Activated CD8-positive, alpha-beta T cell treated with anti-CD3 and anti-CD28 coated beads, Interleukin-2, amount 10 ng/mL, durations not matched to agents 7 days and 5 days (primary cell): ENCODE measurements at regions not wholly inside any gene's neighbourhood (a gene's known extent, or its start where the extent isn't known, plus 50 kb on each side); places are given as distances from the start of the nearest gene placed in this dataset.

Source experiments
- ATAC-seq: fragments of 150-1000 bp; cut with Tn5 transposase; one replicate; pipeline ENCODE4 v1.10.0; 2021; ENCODE audit warnings: moderate library complexity
- CTCF ChIA-PET: fragments of 350-600 bp; sonication (Branson Sonifier 250); formaldehyde crosslinking; loops from one replicate; lab custom pipeline; 2021; ENCODE audit warnings: antibody characterized with exemption; lab: Charles Lee
- POLR2A ChIA-PET: fragments of 350-600 bp; sonication (Branson Sonifier 250); formaldehyde crosslinking; loops from one replicate; lab custom pipeline; 2021; ENCODE audit warnings: antibody characterized with exemption; lab: Charles Lee
- DNase-seq: peaks from one replicate; pipeline ENCODE4 v3.0.0-alpha.2; 2020
- H3K27ac Mint-ChIP-seq: one replicate; pipeline ENCODE4 v1.8.0; 2021; ENCODE audit warnings: mild to moderate bottlenecking, mixed read lengths
- H3K27me3 Mint-ChIP-seq: one replicate; pipeline ENCODE4 v1.8.0; 2021; ENCODE audit warnings: low read depth, mixed read lengths
- H3K36me3 Mint-ChIP-seq: one replicate; pipeline ENCODE4 v1.8.0; 2021; ENCODE audit warnings: low read depth, mixed read lengths
- H3K4me1 Mint-ChIP-seq: one replicate; pipeline ENCODE4 v1.8.0; 2021; ENCODE audit warnings: low read depth, mixed read lengths
- H3K4me3 Mint-ChIP-seq: one replicate; pipeline ENCODE4 v1.8.0; 2021; ENCODE audit warnings: mild to moderate bottlenecking, mixed read lengths
- H3K9me3 Mint-ChIP-seq: one replicate; pipeline ENCODE4 v1.8.0; 2022; ENCODE audit warnings: mixed read lengths; ENCODE audit not compliant: insufficient read depth

DNA sequence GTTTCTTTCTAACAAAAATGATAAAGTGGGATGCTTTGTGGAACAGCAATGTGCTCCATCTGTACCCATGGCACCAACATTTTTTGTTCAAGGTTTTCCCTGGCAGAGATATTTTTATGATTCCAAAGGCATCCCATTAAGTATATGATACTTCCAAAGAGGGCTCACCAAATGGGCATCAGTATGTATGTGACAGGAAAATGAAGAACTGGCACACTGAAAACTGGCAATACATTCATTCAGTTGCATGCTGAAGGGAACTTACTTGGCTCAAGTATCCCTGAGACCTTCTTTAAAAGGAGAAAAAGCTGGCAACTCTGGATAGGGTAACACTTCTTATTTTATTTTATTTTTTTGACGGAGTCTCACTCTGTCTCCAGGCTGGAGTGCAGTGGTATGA lies 249.8 kb downstream of the IL20RB start:
- CTCF ChIA-PET, result no interaction called here
- ATAC-seq, result no peak

GRCh38 chr3:137217733-137218132 lies 259.9 kb downstream of the IL20RB start:
- ChIA-PET CTCF (no interaction called here), POLR2A (no interaction called here)
- H3K9me3 Mint-ChIP-seq, result no peaks in the 10 kb centered on the region
- H3K4me1 Mint-ChIP-seq, result no peaks in the 10 kb centered on the region
- DNase-seq, result no peak
- H3K36me3 Mint-ChIP-seq, result no peaks in the 10 kb centered on the region
- no peak overlapping the region for H3K4me3 Mint-ChIP-seq
- ATAC-seq, result no peak
- no peak overlapping the region for H3K27ac Mint-ChIP-seq
- H3K27me3 Mint-ChIP-seq, result no peaks in the 10 kb centered on the region

More for the DNA sequence above, 249.8 kb downstream of the IL20RB start:
- Mint-ChIP-seq H3K27me3 (peaks cover 3% of the 10 kb centered on the region), H3K4me1 (no peaks in the 10 kb centered on the region), H3K36me3 (no peaks in the 10 kb centered on the region), H3K4me3 (no peak overlapping the region), H3K9me3 (no peaks in the 10 kb centered on the region), H3K27ac (no peak overlapping the region)
- POLR2A ChIA-PET, result no interaction called here
- no peak for DNase-seq

DNA sequence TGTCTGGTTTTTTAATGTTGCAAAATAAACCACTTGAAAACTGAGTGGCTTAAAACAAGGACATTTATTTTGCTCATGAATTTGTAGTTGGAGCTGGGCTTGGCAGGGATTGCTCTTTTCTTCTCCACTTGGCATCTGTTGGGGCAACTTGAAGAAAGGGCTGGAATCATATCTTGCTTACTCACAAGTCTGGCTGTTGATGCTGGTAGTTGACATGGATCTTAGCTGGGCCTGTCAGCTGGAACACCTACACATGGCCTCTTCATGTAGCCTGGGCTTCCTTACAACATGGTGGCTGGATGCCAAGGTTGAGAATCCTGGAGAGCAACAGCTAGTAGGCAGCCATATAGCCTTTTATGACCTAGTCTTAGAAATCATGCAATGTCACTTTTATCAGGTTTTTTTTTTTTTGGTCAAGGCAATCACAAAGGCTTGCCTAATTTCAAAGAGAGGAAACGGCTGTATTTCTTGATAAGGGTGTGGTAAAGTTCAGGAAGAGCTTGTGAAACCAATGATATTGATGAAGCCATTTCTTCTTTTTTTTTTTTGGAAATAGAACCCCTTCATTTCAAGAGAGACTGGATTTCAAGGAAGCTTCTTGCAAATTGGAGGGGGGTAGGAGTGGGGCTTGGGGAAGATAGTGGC lies 262.1 kb downstream of the IL20RB start:
- ATAC-seq (no peak), DNase-seq (no peak)
- H3K27ac Mint-ChIP-seq, result no peak overlapping the region
- H3K4me3 Mint-ChIP-seq, result no peak overlapping the region
- CTCF ChIA-PET, result no interaction called here
- H3K9me3 Mint-ChIP-seq, result no peaks in the 10 kb centered on the region
- H3K4me1 Mint-ChIP-seq, result no peaks in the 10 kb centered on the region
- POLR2A ChIA-PET, result no interaction called here
- H3K36me3 Mint-ChIP-seq, result no peaks in the 10 kb centered on the region
- no peaks in the 10 kb centered on the region for H3K27me3 Mint-ChIP-seq

- no peaks in the 10 kb centered on the region for H3K36me3 Mint-ChIP-seq
- POLR2A ChIA-PET, result no interaction called here
- no peak overlapping the region for H3K27ac Mint-ChIP-seq
- no peaks in the 10 kb centered on the region for H3K27me3 Mint-ChIP-seq
- H3K9me3 Mint-ChIP-seq, result no peaks in the 10 kb centered on the region
- no peak for ATAC-seq
- no peak overlapping the region for H3K4me3 Mint-ChIP-seq
- DNase-seq, result no peak
- no peaks in the 10 kb centered on the region for H3K4me1 Mint-ChIP-seq
- CTCF ChIA-PET, result no interaction called here
Measured at GRCh38 chr3:137222736-137223225, 265.0 kb downstream of the IL20RB start.

GRCh38 chr3:137224464-137224863 lies 266.7 kb downstream of the IL20RB start:
- H3K27me3 Mint-ChIP-seq, result no peaks in the 10 kb centered on the region
- ChIA-PET POLR2A (no interaction called here), CTCF (no interaction called here)
- no peaks in the 10 kb centered on the region for H3K9me3 Mint-ChIP-seq
- H3K27ac Mint-ChIP-seq, result no peak overlapping the region
- no peak overlapping the region for H3K4me3 Mint-ChIP-seq
- H3K36me3 Mint-ChIP-seq, result no peaks in the 10 kb centered on the region
- DNase-seq, result no peak
- H3K4me1 Mint-ChIP-seq, result no peaks in the 10 kb centered on the region
- ATAC-seq, result no peak

GRCh38 chr3:137242836-137243400 lies 285.1 kb downstream of the IL20RB start:
- Mint-ChIP-seq H3K4me1 (no peaks in the 10 kb centered on the region), H3K9me3 (no peaks in the 10 kb centered on the region), H3K36me3 (no peaks in the 10 kb centered on the region), H3K27me3 (no peaks in the 10 kb centered on the region), H3K4me3 (no peak overlapping the region), H3K27ac (no peak overlapping the region)
- CTCF ChIA-PET, result interaction anchor here (0.7 kb wide), 1 partner anchor 121 kb away, joined by 3 read pairs; no protein-coding TSS in a partner anchor
- ATAC-seq, result no peak
- DNase-seq, result no peak
- POLR2A ChIA-PET, result no interaction called here

- CTCF ChIA-PET, result no interaction called here
- no peaks in the 10 kb centered on the region for H3K9me3 Mint-ChIP-seq
- no peak for DNase-seq
- POLR2A ChIA-PET, result no interaction called here
- no peaks in the 10 kb centered on the region for H3K4me1 Mint-ChIP-seq
- H3K27ac Mint-ChIP-seq, result no peak overlapping the region
- H3K36me3 Mint-ChIP-seq, result no peaks in the 10 kb centered on the region
- no peaks in the 10 kb centered on the region for H3K27me3 Mint-ChIP-seq
- H3K4me3 Mint-ChIP-seq, result no peak overlapping the region
- ATAC-seq, result no peak
Measured at GRCh38 chr3:137246491-137246890, 288.7 kb downstream of the IL20RB start.

GRCh38 chr3:137249311-137249940 lies 291.6 kb downstream of the IL20RB start:
- DNase-seq, result no peak
- no peaks in the 10 kb centered on the region for H3K9me3 Mint-ChIP-seq
- ATAC-seq, result no peak
- no peak overlapping the region for H3K27ac Mint-ChIP-seq
- CTCF ChIA-PET, result no interaction called here
- no peaks in the 10 kb centered on the region for H3K27me3 Mint-ChIP-seq
- POLR2A ChIA-PET, result no interaction called here
- no peak overlapping the region for H3K4me3 Mint-ChIP-seq
- no peaks in the 10 kb centered on the region for H3K4me1 Mint-ChIP-seq
- no peaks in the 10 kb centered on the region for H3K36me3 Mint-ChIP-seq

- Mint-ChIP-seq H3K27me3 (peaks cover 2% of the 10 kb centered on the region), H3K9me3 (no peaks in the 10 kb centered on the region), H3K4me1 (no peaks in the 10 kb centered on the region), H3K36me3 (no peaks in the 10 kb centered on the region), H3K4me3 (no peak overlapping the region), H3K27ac (no peak overlapping the region)
- ChIA-PET CTCF (no interaction called here), POLR2A (no interaction called here)
- DNase-seq (no peak), ATAC-seq (no peak)
Measured at GRCh38 chr3:137259089-137259488, 301.3 kb downstream of the IL20RB start.

DNA sequence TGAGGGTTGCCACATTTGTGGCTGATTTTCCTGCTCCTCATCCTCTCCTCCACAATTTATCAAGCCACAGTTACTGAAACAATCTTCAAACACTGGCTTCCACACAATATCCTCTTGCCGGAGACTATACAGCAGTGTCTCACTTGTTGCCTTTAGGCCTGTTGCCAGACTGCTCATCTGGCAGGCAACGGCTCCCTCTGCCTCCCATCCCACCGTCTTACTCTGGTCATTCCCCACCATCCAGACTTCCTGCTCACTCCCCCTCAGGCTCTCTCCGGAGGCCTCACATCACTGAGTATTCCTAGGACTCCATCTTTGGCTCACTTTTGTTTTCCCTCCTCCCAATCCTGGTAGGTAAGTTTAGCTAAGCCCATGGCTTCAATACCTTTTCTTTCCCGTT lies 301.9 kb downstream of the IL20RB start:
- Mint-ChIP-seq H3K4me3 (no peak overlapping the region), H3K36me3 (no peaks in the 10 kb centered on the region), H3K27ac (no peak overlapping the region), H3K9me3 (no peaks in the 10 kb centered on the region), H3K4me1 (no peaks in the 10 kb centered on the region), H3K27me3 (peaks cover 2% of the 10 kb centered on the region)
- POLR2A ChIA-PET, result no interaction called here
- ATAC-seq, result no peak
- no peak for DNase-seq
- CTCF ChIA-PET, result no interaction called here

GRCh38 chr3:137264071-137264820 lies 306.5 kb downstream of the IL20RB start:
- Mint-ChIP-seq H3K4me3 (no peak overlapping the region), H3K4me1 (no peaks in the 10 kb centered on the region), H3K9me3 (no peaks in the 10 kb centered on the region), H3K27ac (no peak overlapping the region), H3K36me3 (no peaks in the 10 kb centered on the region), H3K27me3 (peaks cover 2% of the 10 kb centered on the region)
- DNase-seq (no peak), ATAC-seq (no peak)
- ChIA-PET CTCF (no interaction called here), POLR2A (no interaction called here)

- no peak for DNase-seq
- no peak for ATAC-seq
- ChIA-PET POLR2A (no interaction called here), CTCF (no interaction called here)
- Mint-ChIP-seq H3K36me3 (no peaks in the 10 kb centered on the region), H3K4me1 (no peaks in the 10 kb centered on the region), H3K9me3 (no peaks in the 10 kb centered on the region), H3K27ac (no peak overlapping the region), H3K4me3 (no peak overlapping the region), H3K27me3 (peaks cover 2% of the 10 kb centered on the region)
Measured at GRCh38 chr3:137264843-137265330, 307.1 kb downstream of the IL20RB start.
